Caco-2 (cell line): ENCODE measurements at regions not wholly inside any gene's neighbourhood (a gene's known extent, or its start where the extent isn't known, plus 50 kb on each side); places are given as distances from the start of the nearest gene placed in this dataset.

Experiments
- BruUV-seq: library from RNA; stranded (reverse); fragments of 400-500 nt; replicated peaks from 2 replicates; lab custom pipeline; 2021; lab: Mats Ljungman, UMichigan
- CTCF ChIA-PET: fragments of 300-600 bp; sonication (Branson Sonifier 250); formaldehyde crosslinking; loops from one replicate; lab custom pipeline; 2022; ENCODE audit warnings: antibody characterized with exemption; lab: Charles Lee
- POLR2A ChIA-PET: fragments of 300-600 bp; sonication (Branson Sonifier 250); formaldehyde crosslinking; loops from one replicate; lab custom pipeline; 2022; ENCODE audit warnings: antibody characterized with exemption; lab: Charles Lee
- DNase-seq, 2 experiments: peaks; one replicate each; pipeline versions ENCODE4 v3.0.0 to v3.0.0-alpha.2; 2020 to 2022
- H3K27me3 ChIP-seq: replicated peaks from 2 replicates; pipeline ENCODE4 v1.6.0; 2011; ENCODE audit warnings: low read length; ENCODE audit not compliant: control insufficient read depth, insufficient read depth
- H3K36me3 ChIP-seq: 2 replicates; pipeline ENCODE4 v1.5.1; 2011; ENCODE audit warnings: low read length; ENCODE audit not compliant: control insufficient read depth, insufficient read depth
- H3K4me1 ChIP-seq: fragments of 250-450 bp; sonication (Bioruptor Pico); 2 replicates; pipeline ENCODE4 v1.5.1; 2020; ENCODE audit warnings: mild to moderate bottlenecking
- H3K4me3 ChIP-seq: 2 replicates; pipeline ENCODE4 v1.5.1; 2011; ENCODE audit warnings: low read depth, mild to moderate bottlenecking, control low read depth, low read length
- H3K9me3 ChIP-seq: fragments of 250-450 bp; sonication (Bioruptor Pico); 2 replicates; pipeline ENCODE4 v1.5.1; 2020; ENCODE audit warnings: mild to moderate bottlenecking, moderate library complexity
- H3K27ac Mint-ChIP-seq: one replicate; pipeline ENCODE4 v1.8.0; 2022; ENCODE audit warnings: mixed read lengths; ENCODE audit not compliant: unreplicated experiment
- H3K27me3 Mint-ChIP-seq: one replicate; pipeline ENCODE4 v1.8.0; 2022; ENCODE audit warnings: mixed read lengths; ENCODE audit not compliant: insufficient read depth, unreplicated experiment
- H3K36me3 Mint-ChIP-seq: one replicate; pipeline ENCODE4 v1.8.0; 2022; ENCODE audit warnings: mild to moderate bottlenecking, mixed read lengths; ENCODE audit not compliant: insufficient read depth, unreplicated experiment
- H3K4me1 Mint-ChIP-seq: one replicate; pipeline ENCODE4 v1.8.0; 2022; ENCODE audit warnings: low read depth, mixed read lengths; ENCODE audit not compliant: unreplicated experiment
- H3K4me3 Mint-ChIP-seq: one replicate; pipeline ENCODE4 v1.8.0; 2022; ENCODE audit warnings: mild to moderate bottlenecking, moderate library complexity, mixed read lengths; ENCODE audit not compliant: unreplicated experiment
- H3K9me3 Mint-ChIP-seq: one replicate; pipeline ENCODE4 v1.8.0; 2022; ENCODE audit warnings: mixed read lengths; ENCODE audit not compliant: unreplicated experiment
- CTCF ChIP-seq, 2 experiments: fragments of 200-600 bp in 1 of 2; IDR thresholded peaks; 1 replicate in 1 of 2; 2 replicates in 1 of 2; pipeline versions ENCODE4 v1.5.1 to v1.8.0; 2011 to 2022; ENCODE audit warnings: antibody characterized with exemption in 1 of 2, control low read depth in 1 of 2, inconsistent platforms in 1 of 2, low read depth in 1 of 2, low read length in 1 of 2, mild to moderate bottlenecking in 1 of 2, moderate library complexity in 1 of 2; ENCODE audit not compliant: insufficient read depth in 1 of 2, severe bottlenecking in 1 of 2, unreplicated experiment in 1 of 2
- intact Hi-C: fragments of 100-400 bp; cut with micrococcal nuclease; formaldehyde crosslinking; loops from one replicate; pipeline ENCODE4 v1.10.0; 2022; ENCODE audit not compliant: unreplicated experiment

- Histone ChIP-seq H3K36me3 (no peaks in the 10 kb centered on the region), H3K27me3 (no peaks in the 10 kb centered on the region), H3K4me1 (no peaks in the 10 kb centered on the region), H3K9me3 (no peaks in the 10 kb centered on the region), H3K4me3 (no peak overlapping the region)
- no peak for DNase-seq
- Mint-ChIP-seq H3K4me1 (no peaks in the 10 kb centered on the region), H3K36me3 (no peaks in the 10 kb centered on the region), H3K9me3 (no peaks in the 10 kb centered on the region), H3K27me3 (no peaks in the 10 kb centered on the region), H3K27ac (no peak overlapping the region), H3K4me3 (no peak overlapping the region)
- BruUV-seq = no TSS peak
- POLR2A ChIA-PET = no interaction called here
- intact Hi-C loops = no loop called here
- CTCF ChIA-PET = no interaction called here
- TF ChIP-seq CTCF (IDR thresholded peaks at IDR 0.05; ENCODE audit: insufficient read depth in 1 of 2, low read depth in 1 of 2, low read length in 1 of 2, severe bottlenecking in 1 of 2, unreplicated experiment in 1 of 2) = no peak
Measured at GRCh38 chr10:130485236-130485957, 349.2 kb downstream of the GLRX3 start.

GRCh38 chr10:130485958-130486895 is 350.0 kb downstream of the GLRX3 start:
- Mint-ChIP-seq H3K27me3 (no peaks in the 10 kb centered on the region), H3K4me3 (no peak overlapping the region), H3K9me3 (no peaks in the 10 kb centered on the region), H3K27ac (no peak overlapping the region), H3K4me1 (no peaks in the 10 kb centered on the region), H3K36me3 (no peaks in the 10 kb centered on the region)
- ChIA-PET CTCF (no interaction called here), POLR2A (no interaction called here)
- no peak overlapping the region for H3K4me3 ChIP-seq
- no peaks in the 10 kb centered on the region for H3K9me3 ChIP-seq
- no TSS peak for BruUV-seq
- H3K36me3 ChIP-seq = no peaks in the 10 kb centered on the region
- intact Hi-C loops = no loop called here
- no peaks in the 10 kb centered on the region for H3K27me3 ChIP-seq
- no peak for DNase-seq
- no peak for TF ChIP-seq CTCF (IDR thresholded peaks at IDR 0.05; ENCODE audit: insufficient read depth in 1 of 2, low read depth in 1 of 2, low read length in 1 of 2, severe bottlenecking in 1 of 2, unreplicated experiment in 1 of 2)
- peaks cover 3% of the 10 kb centered on the region; the same call in 1 of the 2 replicates for H3K4me1 ChIP-seq

- TF ChIP-seq CTCF (IDR thresholded peaks at IDR 0.05; ENCODE audit: insufficient read depth in 1 of 2, low read depth in 1 of 2, low read length in 1 of 2, severe bottlenecking in 1 of 2, unreplicated experiment in 1 of 2) = no peak
- no peaks in the 10 kb centered on the region for H3K4me1 Mint-ChIP-seq
- BruUV-seq = no TSS peak
- DNase-seq = no peak
- ChIA-PET POLR2A (no interaction called here), CTCF (no interaction called here)
- peaks cover 10% of the 10 kb centered on the region for H3K4me1 ChIP-seq
- H3K27me3 Mint-ChIP-seq = no peaks in the 10 kb centered on the region
- intact Hi-C loops = no loop called here
- H3K4me3 ChIP-seq = no peak overlapping the region
- H3K9me3 ChIP-seq = peaks cover 3% of the 10 kb centered on the region; the same call in 1 of the 2 replicates
- no peaks in the 10 kb centered on the region for H3K27me3 ChIP-seq
- H3K4me3 Mint-ChIP-seq = no peak overlapping the region
- H3K36me3 Mint-ChIP-seq = no peaks in the 10 kb centered on the region
- H3K27ac Mint-ChIP-seq = no peak overlapping the region
- no peaks in the 10 kb centered on the region for H3K36me3 ChIP-seq
- no peaks in the 10 kb centered on the region for H3K9me3 Mint-ChIP-seq
Measured at GRCh38 chr10:130486906-130487305, 350.7 kb downstream of the GLRX3 start.
